ENCODE measurements at regions not wholly inside any gene's neighbourhood (a gene's known extent, or its start where the extent isn't known, plus 50 kb on each side); places are given as distances from the start of the nearest gene placed in this dataset.

DNA sequence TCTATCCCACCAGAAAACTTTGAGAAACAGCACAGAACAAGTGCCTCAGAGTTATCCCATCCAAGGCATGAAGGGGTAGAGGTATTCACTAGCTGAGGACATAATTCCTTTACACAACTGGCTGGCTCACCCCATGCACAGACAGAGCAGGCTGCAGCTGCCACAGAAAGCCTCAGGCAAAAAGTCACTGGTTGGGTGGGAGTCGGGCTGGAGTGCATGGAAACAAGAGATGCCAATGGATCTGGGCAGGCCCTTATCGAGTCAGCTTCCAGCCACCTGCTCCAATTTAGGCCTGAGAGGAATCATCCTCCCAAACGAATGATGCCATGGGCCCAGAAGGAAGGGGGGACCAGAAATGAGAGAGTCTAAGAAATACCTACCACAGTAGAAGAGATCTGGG lies 83.0 kb downstream of the RSL24D1 start:
- H4K20me1 ChIP-seq (ENCODE audit: insufficient read depth, low read length), result no peaks in the 10 kb centered on the region
- ChIA-PET POLR2A (no interaction called here), CTCF (ENCODE audit: low intra/inter-chr PET ratio, low total read pairs) (no interaction called here)
- intact Hi-C loops (cut with micrococcal nuclease; ENCODE audit: unreplicated experiment) (no loop called here), in situ Hi-C loops (cut with HindIII; ENCODE audit: extremely low pct_ligation_motif_present, low pct_unique_long_range_greater_than_20kb) (no loop called here)
- 0% methylated on average over 3 of the region's 3 CpGs for WGBS (ENCODE audit: low lambda C conversion rate)
- no peak overlapping the region for H3K4me3 ChIP-seq (replicated peaks in 1 of 3; ENCODE audit: insufficient read depth in 1 of 3, low read depth in 2 of 3, low read length in 3 of 3)
- ATAC-seq (no peak), DNase-seq (ENCODE audit: low spot score) (no peak), FAIRE-seq (no peak)
- no peak for TF ChIP-seq ZNF652 (CRISPR knock-in tag; IDR thresholded peaks at IDR 0.05; ENCODE audit: borderline replicate concordance, low read depth)
- no peak for TF ChIP-seq NRL (CRISPR knock-in tag; IDR thresholded peaks at IDR 0.05; ENCODE audit: borderline replicate concordance)
- no peak for TF ChIP-seq JARID2 (CRISPR knock-in tag; IDR thresholded peaks at IDR 0.05; ENCODE audit: insufficient replicate concordance)
- TF ChIP-seq, protein P1, sequence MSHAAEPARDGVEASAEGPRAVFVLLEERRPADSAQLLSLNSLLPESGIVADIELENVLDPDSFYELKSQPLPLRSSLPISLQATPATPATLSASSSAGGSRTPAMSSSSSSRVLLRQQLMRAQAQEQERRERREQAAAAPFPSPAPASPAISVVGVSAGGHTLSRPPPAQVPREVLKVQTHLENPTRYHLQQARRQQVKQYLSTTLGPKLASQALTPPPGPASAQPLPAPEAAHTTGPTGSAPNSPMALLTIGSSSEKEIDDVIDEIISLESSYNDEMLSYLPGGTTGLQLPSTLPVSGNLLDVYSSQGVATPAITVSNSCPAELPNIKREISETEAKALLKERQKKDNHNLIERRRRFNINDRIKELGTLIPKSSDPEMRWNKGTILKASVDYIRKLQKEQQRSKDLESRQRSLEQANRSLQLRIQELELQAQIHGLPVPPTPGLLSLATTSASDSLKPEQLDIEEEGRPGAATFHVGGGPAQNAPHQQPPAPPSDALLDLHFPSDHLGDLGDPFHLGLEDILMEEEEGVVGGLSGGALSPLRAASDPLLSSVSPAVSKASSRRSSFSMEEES (CRISPR knock-in tag; IDR thresholded peaks at IDR 0.05), result no peak
- peaks cover 12% of the 10 kb centered on the region for H3K4me1 ChIP-seq (ENCODE audit: insufficient read depth, low read length)
- H3K9me3 ChIP-seq (ENCODE audit: low read length), result no peaks in the 10 kb centered on the region
- H3K79me2 ChIP-seq (ENCODE audit: insufficient read depth, low read length), result no peaks in the 10 kb centered on the region
- no peak overlapping the region for H3K4me2 ChIP-seq (ENCODE audit: low read depth, low read length)
- no peaks in the 10 kb centered on the region for H3K36me3 ChIP-seq (replicated peaks in 1 of 2; ENCODE audit: control insufficient read depth in 1 of 2, insufficient read depth in 2 of 2, low read length in 2 of 2)
- H3K27me3 ChIP-seq (ENCODE audit: control insufficient read depth in 1 of 2, insufficient read depth in 2 of 2, low read length in 2 of 2), result no peaks in the 10 kb centered on the region; a peak in 1 of 5 replicates
- BruUV-seq (replicated peaks), result no TSS peak
- no peak overlapping the region for H3K9ac ChIP-seq (ENCODE audit: insufficient read depth, low read depth, low read length)
- no peak overlapping the region for H3K27ac ChIP-seq (ENCODE audit: extremely low read length, insufficient read depth, low read length)
- H2AFZ ChIP-seq (ENCODE audit: low read length), result no peak overlapping the region

DNA sequence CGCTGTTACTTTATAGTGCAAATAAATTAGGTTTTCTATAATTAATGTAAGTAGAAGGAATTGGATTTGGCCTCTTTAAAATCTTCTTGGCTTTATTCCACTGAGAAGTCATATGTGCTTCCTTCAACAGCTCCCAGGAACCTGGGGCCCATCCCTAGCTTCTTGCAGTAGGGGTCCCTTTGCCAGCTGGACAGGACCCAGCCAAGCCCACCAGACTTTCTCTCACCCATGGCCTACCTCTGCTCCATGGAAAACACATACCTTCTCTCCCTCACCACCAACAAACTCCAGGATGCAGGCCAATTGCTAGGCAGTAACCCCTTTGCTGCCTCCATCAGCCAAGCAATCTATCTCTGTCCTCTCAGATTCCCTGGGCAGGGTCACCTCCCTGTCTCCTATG lies 84.0 kb downstream of the RSL24D1 start:
- no peaks in the 10 kb centered on the region for H3K36me3 ChIP-seq (replicated peaks in 1 of 2; ENCODE audit: control insufficient read depth in 1 of 2, insufficient read depth in 2 of 2, low read length in 2 of 2)
- POLR2A ChIA-PET, result no interaction called here
- no peak for ATAC-seq
- CTCF ChIA-PET (ENCODE audit: low intra/inter-chr PET ratio, low total read pairs), result no interaction called here
- H3K4me2 ChIP-seq (ENCODE audit: low read depth, low read length), result no peak overlapping the region
- H2AFZ ChIP-seq (ENCODE audit: low read length), result no peak overlapping the region
- intact Hi-C loops (cut with micrococcal nuclease; ENCODE audit: unreplicated experiment) (no loop called here), in situ Hi-C loops (cut with HindIII; ENCODE audit: extremely low pct_ligation_motif_present, low pct_unique_long_range_greater_than_20kb) (no loop called here)
- H3K4me1 ChIP-seq (ENCODE audit: insufficient read depth, low read length), result peaks cover 14% of the 10 kb centered on the region
- 6% methylated on average over 1 of the region's 1 CpG for WGBS (ENCODE audit: low lambda C conversion rate)
- H4K20me1 ChIP-seq (ENCODE audit: insufficient read depth, low read length), result no peaks in the 10 kb centered on the region
- H3K9ac ChIP-seq (ENCODE audit: insufficient read depth, low read depth, low read length), result no peak overlapping the region
- H3K9me3 ChIP-seq (ENCODE audit: low read length), result no peaks in the 10 kb centered on the region
- no peaks in the 10 kb centered on the region for H3K79me2 ChIP-seq (ENCODE audit: insufficient read depth, low read length)
- no peak for FAIRE-seq
- no peak for DNase-seq (ENCODE audit: low spot score)
- H3K4me3 ChIP-seq (replicated peaks in 1 of 3; ENCODE audit: insufficient read depth in 1 of 3, low read depth in 2 of 3, low read length in 3 of 3), result no peak overlapping the region
- no peak overlapping the region for H3K27ac ChIP-seq (ENCODE audit: extremely low read length, insufficient read depth, low read length)
- BruUV-seq (replicated peaks), result no TSS peak
- no peaks in the 10 kb centered on the region; a peak in 1 of 5 replicates for H3K27me3 ChIP-seq (ENCODE audit: control insufficient read depth in 1 of 2, insufficient read depth in 2 of 2, low read length in 2 of 2)
- no peak for TF ChIP-seq ZSCAN29 (CRISPR knock-in tag; conservative IDR thresholded peaks at IDR 0.05)
- no peak for TF ChIP-seq ZSCAN25 (CRISPR knock-in tag; IDR thresholded peaks at IDR 0.05)
- TF ChIP-seq, protein P2, sequence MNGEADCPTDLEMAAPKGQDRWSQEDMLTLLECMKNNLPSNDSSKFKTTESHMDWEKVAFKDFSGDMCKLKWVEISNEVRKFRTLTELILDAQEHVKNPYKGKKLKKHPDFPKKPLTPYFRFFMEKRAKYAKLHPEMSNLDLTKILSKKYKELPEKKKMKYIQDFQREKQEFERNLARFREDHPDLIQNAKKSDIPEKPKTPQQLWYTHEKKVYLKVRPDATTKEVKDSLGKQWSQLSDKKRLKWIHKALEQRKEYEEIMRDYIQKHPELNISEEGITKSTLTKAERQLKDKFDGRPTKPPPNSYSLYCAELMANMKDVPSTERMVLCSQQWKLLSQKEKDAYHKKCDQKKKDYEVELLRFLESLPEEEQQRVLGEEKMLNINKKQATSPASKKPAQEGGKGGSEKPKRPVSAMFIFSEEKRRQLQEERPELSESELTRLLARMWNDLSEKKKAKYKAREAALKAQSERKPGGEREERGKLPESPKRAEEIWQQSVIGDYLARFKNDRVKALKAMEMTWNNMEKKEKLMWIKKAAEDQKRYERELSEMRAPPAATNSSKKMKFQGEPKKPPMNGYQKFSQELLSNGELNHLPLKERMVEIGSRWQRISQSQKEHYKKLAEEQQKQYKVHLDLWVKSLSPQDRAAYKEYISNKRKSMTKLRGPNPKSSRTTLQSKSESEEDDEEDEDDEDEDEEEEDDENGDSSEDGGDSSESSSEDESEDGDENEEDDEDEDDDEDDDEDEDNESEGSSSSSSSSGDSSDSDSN (CRISPR knock-in tag; IDR thresholded peaks at IDR 0.05), result no peak
- no peak for TF ChIP-seq SOX13 (IDR thresholded peaks at IDR 0.05)
- TF ChIP-seq SOX13 (CRISPR knock-in tag; conservative IDR thresholded peaks at IDR 0.05 in 1 of 2, IDR thresholded peaks at IDR 0.05 in 1 of 2), result no peak
- TF ChIP-seq ZNF879 (CRISPR knock-in tag; IDR thresholded peaks at IDR 0.05), result no peak
- TF ChIP-seq KLF9 (CRISPR knock-in tag; IDR thresholded peaks at IDR 0.05; ENCODE audit: low read depth), result no peak
- no peak for TF ChIP-seq TEAD3 (CRISPR knock-in tag; optimal IDR thresholded peaks at IDR 0.05; ENCODE audit: borderline replicate concordance)
- TF ChIP-seq, protein P3, sequence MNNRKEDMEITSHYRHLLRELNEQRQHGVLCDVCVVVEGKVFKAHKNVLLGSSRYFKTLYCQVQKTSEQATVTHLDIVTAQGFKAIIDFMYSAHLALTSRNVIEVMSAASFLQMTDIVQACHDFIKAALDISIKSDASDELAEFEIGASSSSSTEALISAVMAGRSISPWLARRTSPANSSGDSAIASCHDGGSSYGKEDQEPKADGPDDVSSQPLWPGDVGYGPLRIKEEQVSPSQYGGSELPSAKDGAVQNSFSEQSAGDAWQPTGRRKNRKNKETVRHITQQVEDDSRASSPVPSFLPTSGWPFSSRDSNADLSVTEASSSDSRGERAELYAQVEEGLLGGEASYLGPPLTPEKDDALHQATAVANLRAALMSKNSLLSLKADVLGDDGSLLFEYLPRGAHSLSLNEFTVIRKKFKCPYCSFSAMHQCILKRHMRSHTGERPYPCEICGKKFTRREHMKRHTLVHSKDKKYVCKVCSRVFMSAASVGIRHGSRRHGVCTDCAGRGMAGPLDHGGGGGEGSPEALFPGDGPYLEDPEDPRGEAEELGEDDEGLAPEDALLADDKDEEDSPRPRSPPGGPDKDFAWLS (CRISPR knock-in tag; IDR thresholded peaks at IDR 0.05; ENCODE audit: borderline replicate concordance), result no peak
- TF ChIP-seq SMAD9 (CRISPR knock-in tag; IDR thresholded peaks at IDR 0.05), result no peak

All from HepG2 (cell line).